ENCODE measurements at regions not wholly inside any gene's neighbourhood (a gene's known extent, or its start where the extent isn't known, plus 50 kb on each side); places are given as distances from the start of the nearest gene placed in this dataset.

- no peak for DNase-seq
Observed at GRCh38 chr6:22236626-22237414, 60.0 kb downstream of the PRL start.

Measured in inflammatory macrophage treated with lipopolysaccharide for 1 hour (primary cell).